B cell (primary cell): ENCODE measurements at regions not wholly inside any gene's neighbourhood (a gene's known extent, or its start where the extent isn't known, plus 50 kb on each side); places are given as distances from the start of the nearest gene placed in this dataset.
"Not testable (repeated sequence)": the region's sequence is repeated elsewhere in the genome, so short reads cannot be mapped to it uniquely, and the experiment has no call there.

Experiments
- ATAC-seq: fragments of 200-7000 bp; cut with Tn5 transposase; one replicate; pipeline ENCODE4 v1.10.0; 2021; ENCODE audit warnings: low read depth, mild to moderate bottlenecking, moderate number of reproducible peaks, moderate library complexity
- CTCF ChIA-PET: fragments of 350-600 bp; sonication (Branson Sonifier 250); formaldehyde crosslinking; loops from one replicate; lab custom pipeline; 2021; ENCODE audit warnings: antibody characterized with exemption, inconsistent platforms; lab: Charles Lee
- POLR2A ChIA-PET: fragments of 350-600 bp; sonication (Branson Sonifier 250); formaldehyde crosslinking; loops from one replicate; lab custom pipeline; 2021; ENCODE audit warnings: antibody characterized with exemption; lab: Charles Lee
- DNase-seq: peaks from one replicate; pipeline ENCODE4 v3.0.0; 2013
- H2AFZ ChIP-seq: 2 replicates; pipeline ENCODE4 v1.6.1; 2012; ENCODE audit warnings: mild to moderate bottlenecking, low read depth, low read length; ENCODE audit not compliant: insufficient read depth, poor library complexity, severe bottlenecking
- H3K27ac ChIP-seq, 2 donors: 1 replicate in 1 of 2; 2 replicates in 1 of 2; pipeline ENCODE4 v1.5.1; 2012 to 2013; ENCODE audit warnings: low read length in 2 of 2, mild to moderate bottlenecking in 2 of 2, moderate library complexity in 1 of 2
- H3K27me3 ChIP-seq, 4 experiments: fragments of 200-600 bp in 1 of 4; sonication (generic) in 1 of 4; replicated peaks in 1 of 4; 1 replicate in 2 of 4; 2 replicates in 2 of 4; pipeline versions ENCODE4 v1.6.1 to v1.7.0; 2013 to 2016; ENCODE audit warnings: low read length in 3 of 4, mild to moderate bottlenecking in 2 of 4, mixed read lengths in 1 of 4, moderate library complexity in 1 of 4; ENCODE audit not compliant: insufficient read depth in 4 of 4, control insufficient read depth in 3 of 4; ENCODE audit errors: control extremely low read depth in 1 of 4
- H3K36me3 ChIP-seq, 2 experiments: replicated peaks in 1 of 2; 1 replicate in 1 of 2; 2 replicates in 1 of 2; pipeline versions ENCODE4 v1.6.1 to v1.7.1; 2013; ENCODE audit warnings: low read length in 1 of 2; ENCODE audit not compliant: insufficient read depth in 2 of 2, control insufficient read depth in 1 of 2; ENCODE audit errors: control extremely low read depth in 1 of 2, extremely low read depth in 1 of 2
- H3K4me1 ChIP-seq, 2 donors: fragments of 200-600 bp in 1 of 2; sonication (generic) in 1 of 2; 1 replicate in 1 of 2; 2 replicates in 1 of 2; pipeline versions ENCODE4 v1.5.1 to v1.6.1; 2013 to 2017; ENCODE audit warnings: low read length in 2 of 2; ENCODE audit not compliant: control insufficient read depth in 2 of 2, insufficient read depth in 2 of 2
- H3K4me2 ChIP-seq: replicated peaks from 2 replicates; pipeline ENCODE3; 2012; ENCODE audit warnings: mild to moderate bottlenecking, low read depth, low read length; ENCODE audit not compliant: poor library complexity, severe bottlenecking
- H3K4me3 ChIP-seq, 5 experiments: fragments of 200-600 bp in 1 of 5; sonication (generic) in 1 of 5; 1 replicate in 3 of 5; 2 replicates in 2 of 5; pipeline versions ENCODE4 v1.5.1 to v1.7.0; 2011 to 2016; ENCODE audit warnings: low read length in 4 of 5, mild to moderate bottlenecking in 4 of 5, low read depth in 2 of 5, control low read depth in 1 of 5, moderate library complexity in 1 of 5; ENCODE audit not compliant: insufficient read depth in 1 of 5; ENCODE audit errors: control extremely low read depth in 1 of 5, extremely low read depth in 1 of 5
- H3K79me2 ChIP-seq: fragments of 200-600 bp; sonication (generic); one replicate; pipeline ENCODE4 v1.6.0; 2016; ENCODE audit warnings: low read length; ENCODE audit not compliant: control insufficient read depth, insufficient read depth
- H3K9ac ChIP-seq: fragments of 200-600 bp; sonication (generic); 2 replicates; pipeline ENCODE4 v1.6.1; 2017; ENCODE audit warnings: mild to moderate bottlenecking, low read length, moderate library complexity
- H3K9me3 ChIP-seq, 3 donors: one replicate each; pipeline versions ENCODE4 v1.6.1 to v1.7.1; 2013; ENCODE audit warnings: low read length in 2 of 3; ENCODE audit not compliant: control insufficient read depth in 2 of 3, insufficient read depth in 1 of 3; ENCODE audit errors: control extremely low read depth in 1 of 3
- H4K20me1 ChIP-seq: 2 replicates; pipeline ENCODE4 v1.6.0; 2012; ENCODE audit warnings: mild to moderate bottlenecking, low read length; ENCODE audit not compliant: insufficient read depth, control insufficient read depth, poor library complexity, severe bottlenecking
- H3K27ac Mint-ChIP-seq: one replicate; pipeline ENCODE4 v1.8.0; 2021; ENCODE audit warnings: mixed read lengths
- H3K27me3 Mint-ChIP-seq: one replicate; pipeline ENCODE4 v1.8.0; 2021; ENCODE audit warnings: mixed read lengths
- H3K4me1 Mint-ChIP-seq: one replicate; pipeline ENCODE4 v1.8.0; 2021; ENCODE audit warnings: mixed read lengths
- H3K4me3 Mint-ChIP-seq: one replicate; pipeline ENCODE4 v1.8.0; 2021; ENCODE audit warnings: mixed read lengths
- H3K9me3 Mint-ChIP-seq: one replicate; pipeline ENCODE4 v1.8.0; 2022; ENCODE audit warnings: mixed read lengths; ENCODE audit not compliant: insufficient read depth
- EZH2 ChIP-seq: IDR thresholded peaks from 2 replicates; pipeline ENCODE4 v1.6.1; 2012; ENCODE audit warnings: borderline replicate concordance, low read depth, mild to moderate bottlenecking, moderate library complexity, low read length; ENCODE audit not compliant: insufficient read depth, poor library complexity, severe bottlenecking
- WGBS: methylation state at CpG from one replicate; pipeline ENCODE4 v1.1.5; 2013; ENCODE audit warnings: missing lambda C conversion rate; ENCODE audit not compliant: insufficient coverage; 5-methylcytosine and 5-hydroxymethylcytosine counted together
- intact Hi-C: fragments of 100-400 bp; cut with micrococcal nuclease; formaldehyde crosslinking; loops from one replicate; pipeline ENCODE4 v1.10.0; 2022
- TF ChIP-seq, protein P1 (sequence below): fragments of 200-600 bp; IDR thresholded peaks from one replicate; pipeline ENCODE4 v1.8.0; 2022; ENCODE audit warnings: antibody characterized with exemption, mild to moderate bottlenecking

DNA sequence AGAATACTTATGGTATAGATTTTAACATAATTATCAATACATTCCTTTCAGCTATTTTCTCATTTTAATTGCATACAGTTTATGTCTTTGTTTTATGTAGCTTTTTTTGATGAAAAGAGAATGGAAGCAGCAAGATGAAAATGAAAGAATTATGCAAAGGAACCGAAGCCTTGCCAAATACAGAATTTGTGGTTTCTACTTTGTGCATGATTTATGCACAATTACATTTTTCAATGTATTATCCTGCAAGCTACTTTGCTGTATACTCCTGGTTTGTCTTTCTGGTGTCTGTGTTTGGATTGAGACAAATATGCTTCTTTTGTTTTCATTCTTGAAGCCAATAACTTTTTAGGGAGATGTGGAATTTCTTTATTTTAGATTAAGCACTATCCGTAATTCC is 1642.6 kb upstream of the CELF4 start:
- CTCF ChIA-PET: no interaction called here
- Histone ChIP-seq H3K9ac (no peak overlapping the region), H3K4me3 (no peak overlapping the region), H3K9me3 (no peaks in the 10 kb centered on the region), H3K27me3 (no peaks in the 10 kb centered on the region), H3K4me2 (no peak overlapping the region), H3K4me1 (no peaks in the 10 kb centered on the region), H3K36me3 (no peaks in the 10 kb centered on the region), H2AFZ (no peak overlapping the region), H4K20me1 (no peaks in the 10 kb centered on the region), H3K27ac (no peak overlapping the region), H3K79me2 (no peaks in the 10 kb centered on the region)
- no peak overlapping the region for H3K27ac Mint-ChIP-seq
- no peaks in the 10 kb centered on the region for H3K4me1 Mint-ChIP-seq
- POLR2A ChIA-PET: no interaction called here
- ATAC-seq (no peak), DNase-seq (no peak)
- peaks cover 5% of the 10 kb centered on the region for H3K9me3 Mint-ChIP-seq
- WGBS: no CpG with 5 or more reads among the region's 2 CpGs
- intact Hi-C loops: no loop called here
- H3K4me3 Mint-ChIP-seq: no peak overlapping the region
- TF ChIP-seq, protein P1, sequence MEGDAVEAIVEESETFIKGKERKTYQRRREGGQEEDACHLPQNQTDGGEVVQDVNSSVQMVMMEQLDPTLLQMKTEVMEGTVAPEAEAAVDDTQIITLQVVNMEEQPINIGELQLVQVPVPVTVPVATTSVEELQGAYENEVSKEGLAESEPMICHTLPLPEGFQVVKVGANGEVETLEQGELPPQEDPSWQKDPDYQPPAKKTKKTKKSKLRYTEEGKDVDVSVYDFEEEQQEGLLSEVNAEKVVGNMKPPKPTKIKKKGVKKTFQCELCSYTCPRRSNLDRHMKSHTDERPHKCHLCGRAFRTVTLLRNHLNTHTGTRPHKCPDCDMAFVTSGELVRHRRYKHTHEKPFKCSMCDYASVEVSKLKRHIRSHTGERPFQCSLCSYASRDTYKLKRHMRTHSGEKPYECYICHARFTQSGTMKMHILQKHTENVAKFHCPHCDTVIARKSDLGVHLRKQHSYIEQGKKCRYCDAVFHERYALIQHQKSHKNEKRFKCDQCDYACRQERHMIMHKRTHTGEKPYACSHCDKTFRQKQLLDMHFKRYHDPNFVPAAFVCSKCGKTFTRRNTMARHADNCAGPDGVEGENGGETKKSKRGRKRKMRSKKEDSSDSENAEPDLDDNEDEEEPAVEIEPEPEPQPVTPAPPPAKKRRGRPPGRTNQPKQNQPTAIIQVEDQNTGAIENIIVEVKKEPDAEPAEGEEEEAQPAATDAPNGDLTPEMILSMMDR: no peak
- no peak for TF ChIP-seq EZH2
- no peaks in the 10 kb centered on the region for H3K27me3 Mint-ChIP-seq

- H2AFZ ChIP-seq, H3K9ac ChIP-seq, ATAC-seq, H3K36me3 ChIP-seq, H3K27me3 ChIP-seq, H3K4me2 ChIP-seq, H4K20me1 ChIP-seq, CTCF ChIA-PET, H3K27me3 Mint-ChIP-seq, H3K4me3 ChIP-seq, H3K4me1 Mint-ChIP-seq, H3K27ac Mint-ChIP-seq, DNase-seq, H3K9me3 ChIP-seq, intact Hi-C loops, H3K27ac ChIP-seq, H3K4me3 Mint-ChIP-seq, H3K79me2 ChIP-seq, H3K4me1 ChIP-seq, H3K9me3 Mint-ChIP-seq, POLR2A ChIA-PET: not testable (repeated sequence)
- 80% methylated on average over 1 of the region's 4 CpGs for WGBS
Observed at GRCh38 chr18:39206398-39207103, 1641.0 kb upstream of the CELF4 start.
